Vagina (tissue), 2 donors: ENCODE measurements at regions not wholly inside any gene's neighbourhood (a gene's known extent, or its start where the extent isn't known, plus 50 kb on each side); places are given as distances from the start of the nearest gene placed in this dataset.
A peak's percentile ranks its signal among the peaks of the same experiment; 100 is the strongest.

Experiments
- DNase-seq, 2 donors: peaks; one replicate each; pipeline ENCODE4 v3.0.0-alpha.2; 2017; ENCODE audit errors: extremely low spot score in 2 of 2
- H3K27ac ChIP-seq: fragments of 200-600 bp; sonication (generic); one replicate; pipeline ENCODE4 v1.5.1; 2019
- H3K27me3 ChIP-seq: fragments of 200-600 bp; sonication (generic); one replicate; pipeline ENCODE4 v1.5.1; 2019
- H3K36me3 ChIP-seq, 2 donors: fragments of 200-600 bp; sonication (generic); one replicate each; pipeline ENCODE4 v1.5.1; 2017 to 2019
- H3K4me1 ChIP-seq: fragments of 200-600 bp; sonication (generic); one replicate; pipeline ENCODE4 v1.5.1; 2019
- H3K4me3 ChIP-seq, 2 donors: fragments of 200-600 bp; sonication (generic); 1 replicate in 1 of 2; 2 replicates in 1 of 2; pipeline ENCODE4 v1.5.1; 2016 to 2019
- H3K9me3 ChIP-seq: fragments of 200-600 bp; sonication (generic); one replicate; pipeline ENCODE4 v1.5.1; 2019
- CTCF ChIP-seq, 3 experiments: fragments of 450-650 bp in 2 of 3; fragments of 200-600 bp in 1 of 3; sonication (generic) in 1 of 3; IDR thresholded peaks; one replicate each; pipeline ENCODE4 v1.5.1; 2017 to 2019; ENCODE audit warnings: antibody characterized with exemption in 3 of 3, mild to moderate bottlenecking in 2 of 3, moderate library complexity in 2 of 3
- POLR2A ChIP-seq, 2 donors: fragments of 450-650 bp; IDR thresholded peaks; one replicate each; pipeline ENCODE4 v1.6.1; 2017; ENCODE audit warnings: antibody characterized with exemption in 2 of 2, mild to moderate bottlenecking in 2 of 2, moderate library complexity in 2 of 2
- POLR2AphosphoS5 ChIP-seq, 2 donors: sonication (generic); formaldehyde crosslinking; IDR thresholded peaks; one replicate each; pipeline ENCODE4 v1.9.0; 2017; ENCODE audit warnings: antibody characterized with exemption in 2 of 2, mild to moderate bottlenecking in 2 of 2, low read depth in 1 of 2; ENCODE audit not compliant: insufficient read depth in 1 of 2
- intact Hi-C: fragments of 100-400 bp; cut with DNase I; formaldehyde crosslinking; loops from one replicate; pipeline ENCODE4 v1.15.1; 2023

- no peak overlapping the region for H3K4me3 ChIP-seq
- no peaks in the 10 kb centered on the region for H3K27me3 ChIP-seq
- peak overlapping the region; percentile 2 for H3K27ac ChIP-seq
- H3K36me3 ChIP-seq = no peaks in the 10 kb centered on the region
- peaks cover 6% of the 10 kb centered on the region for H3K4me1 ChIP-seq
- no peak for TF ChIP-seq CTCF (IDR thresholded peaks at IDR 0.05)
- TF ChIP-seq POLR2A (IDR thresholded peaks at IDR 0.05) = no peak
- TF ChIP-seq POLR2AphosphoS5 (IDR thresholded peaks at IDR 0.05; ENCODE audit: insufficient read depth in 1 of 2, low read depth in 1 of 2) = peak in 1 of 2 donors; percentile 21
- H3K9me3 ChIP-seq = no peaks in the 10 kb centered on the region
- intact Hi-C loops = no loop called here
- no peak for DNase-seq
These were observed 253.7 kb upstream of the POU2AF2 start for GRCh38 chr11:110991661-110992355.

GRCh38 chr11:110990311-110990710 is 255.2 kb upstream of the POU2AF2 start:
- no peak for TF ChIP-seq POLR2A (IDR thresholded peaks at IDR 0.05)
- no peak for TF ChIP-seq CTCF (IDR thresholded peaks at IDR 0.05)
- TF ChIP-seq POLR2AphosphoS5 (IDR thresholded peaks at IDR 0.05; ENCODE audit: insufficient read depth in 1 of 2, low read depth in 1 of 2) = no peak
- no peak for DNase-seq
- Histone ChIP-seq H3K27ac (no peak overlapping the region), H3K9me3 (no peaks in the 10 kb centered on the region), H3K4me3 (no peak overlapping the region), H3K36me3 (no peaks in the 10 kb centered on the region), H3K27me3 (no peaks in the 10 kb centered on the region), H3K4me1 (peaks cover 6% of the 10 kb centered on the region)
- intact Hi-C loops = no loop called here

GRCh38 chr11:110989428-110990133 is 255.9 kb upstream of the POU2AF2 start:
- H3K27me3 ChIP-seq = no peaks in the 10 kb centered on the region
- H3K36me3 ChIP-seq = no peaks in the 10 kb centered on the region
- DNase-seq = no peak
- no peak overlapping the region for H3K27ac ChIP-seq
- intact Hi-C loops = no loop called here
- H3K4me1 ChIP-seq = peaks cover 6% of the 10 kb centered on the region
- H3K4me3 ChIP-seq = no peak overlapping the region
- TF ChIP-seq POLR2AphosphoS5 (IDR thresholded peaks at IDR 0.05; ENCODE audit: insufficient read depth in 1 of 2, low read depth in 1 of 2) = peak in 1 of 2 donors; percentile 29
- TF ChIP-seq CTCF (IDR thresholded peaks at IDR 0.05) = no peak
- no peaks in the 10 kb centered on the region for H3K9me3 ChIP-seq

- H3K9me3 ChIP-seq = no peaks in the 10 kb centered on the region
- H3K36me3 ChIP-seq = no peaks in the 10 kb centered on the region
- intact Hi-C loops = no loop called here
- no peak overlapping the region for H3K27ac ChIP-seq
- H3K4me3 ChIP-seq = no peak overlapping the region
- TF ChIP-seq CTCF (IDR thresholded peaks at IDR 0.05) = no peak
- peaks cover 6% of the 10 kb centered on the region for H3K4me1 ChIP-seq
- H3K27me3 ChIP-seq = no peaks in the 10 kb centered on the region
- DNase-seq = no peak
These were observed 256.9 kb upstream of the POU2AF2 start for GRCh38 chr11:110988671-110989070.

GRCh38 chr11:110986016-110986415 is 259.5 kb upstream of the POU2AF2 start:
- intact Hi-C loops = no loop called here

More at GRCh38 chr11:110986016-110986415, 259.5 kb upstream of the POU2AF2 start:
- no peak for TF ChIP-seq CTCF (IDR thresholded peaks at IDR 0.05)
- TF ChIP-seq POLR2A (IDR thresholded peaks at IDR 0.05) = no peak
- TF ChIP-seq POLR2AphosphoS5 (IDR thresholded peaks at IDR 0.05; ENCODE audit: insufficient read depth in 1 of 2, low read depth in 1 of 2) = no peak
- Histone ChIP-seq H3K36me3 (no peaks in the 10 kb centered on the region), H3K4me3 (no peak overlapping the region), H3K27me3 (no peaks in the 10 kb centered on the region), H3K4me1 (peaks cover 6% of the 10 kb centered on the region), H3K27ac (no peak overlapping the region), H3K9me3 (no peaks in the 10 kb centered on the region)
- DNase-seq = no peak
